ENCODE measurements at regions not wholly inside any gene's neighbourhood (a gene's known extent, or its start where the extent isn't known, plus 50 kb on each side); places are given as distances from the start of the nearest gene placed in this dataset.

GRCh38 chr6:71157345-71157744 lies 131.3 kb upstream of the OGFRL1 start:
- Histone ChIP-seq H3K4me3 (replicated peaks; ENCODE audit: insufficient read depth, low read length) (no peak overlapping the region), H3K27ac (replicated peaks) (no peak overlapping the region), H3K27me3 (ENCODE audit: insufficient read depth, poor library complexity, severe bottlenecking) (peaks cover 4% of the 10 kb centered on the region)
- TF ChIP-seq POLR2AphosphoS5 (IDR thresholded peaks at IDR 0.05; ENCODE audit: low read depth) = no peak
- no peak for TF ChIP-seq GABPA (IDR thresholded peaks at IDR 0.05; ENCODE audit: low read depth)
- TF ChIP-seq SPI1 (IDR thresholded peaks at IDR 0.05; ENCODE audit: borderline replicate concordance, low read depth) = no peak
- TF ChIP-seq CTCF (IDR thresholded peaks at IDR 0.05; ENCODE audit: insufficient read depth, low read length) = no peak
- no peak for TF ChIP-seq REST (IDR thresholded peaks at IDR 0.05; ENCODE audit: insufficient replicate concordance, low read depth)
- DNase-seq (ENCODE audit: low read depth in 1 of 2, low spot score in 1 of 2) = no peak

GRCh38 chr6:71164890-71165289 lies 123.7 kb upstream of the OGFRL1 start:
- Histone ChIP-seq H3K27ac (replicated peaks) (no peak overlapping the region), H3K4me3 (replicated peaks; ENCODE audit: insufficient read depth, low read length) (no peak overlapping the region), H3K27me3 (ENCODE audit: insufficient read depth, poor library complexity, severe bottlenecking) (peaks cover 6% of the 10 kb centered on the region)
- no peak for DNase-seq (ENCODE audit: low read depth in 1 of 2, low spot score in 1 of 2)
- no peak for TF ChIP-seq SPI1 (IDR thresholded peaks at IDR 0.05; ENCODE audit: borderline replicate concordance, low read depth)
- TF ChIP-seq CTCF (IDR thresholded peaks at IDR 0.05; ENCODE audit: insufficient read depth, low read length) = no peak
- TF ChIP-seq REST (IDR thresholded peaks at IDR 0.05; ENCODE audit: insufficient replicate concordance, low read depth) = no peak
- no peak for TF ChIP-seq GABPA (IDR thresholded peaks at IDR 0.05; ENCODE audit: low read depth)
- no peak for TF ChIP-seq POLR2AphosphoS5 (IDR thresholded peaks at IDR 0.05; ENCODE audit: low read depth)

- DNase-seq (ENCODE audit: low read depth in 1 of 2, low spot score in 1 of 2) = no peak
- TF ChIP-seq SPI1 (IDR thresholded peaks at IDR 0.05; ENCODE audit: borderline replicate concordance, low read depth) (no peak), POLR2AphosphoS5 (IDR thresholded peaks at IDR 0.05; ENCODE audit: low read depth) (no peak), GABPA (IDR thresholded peaks at IDR 0.05; ENCODE audit: low read depth) (no peak), REST (IDR thresholded peaks at IDR 0.05; ENCODE audit: insufficient replicate concordance, low read depth) (no peak), CTCF (IDR thresholded peaks at IDR 0.05; ENCODE audit: insufficient read depth, low read length) (no peak)
- Histone ChIP-seq H3K27me3 (ENCODE audit: insufficient read depth, poor library complexity, severe bottlenecking) (peaks cover 2% of the 10 kb centered on the region), H3K27ac (replicated peaks) (no peak overlapping the region), H3K4me3 (replicated peaks; ENCODE audit: insufficient read depth, low read length) (no peak overlapping the region)
These were observed 120.3 kb upstream of the OGFRL1 start for GRCh38 chr6:71168233-71168765.

Measured in HL-60 (cell line).